ENCODE measurements at regions not wholly inside any gene's neighbourhood (a gene's known extent, or its start where the extent isn't known, plus 50 kb on each side); places are given as distances from the start of the nearest gene placed in this dataset.

GRCh38 chr3:127428344-127428997, 140.6 kb upstream of the PRR20G start:
- no peak for DNase-seq (ENCODE audit: low spot score in 2 of 2)
- no peak overlapping the region for H3K27ac ChIP-seq
- H3K27me3 ChIP-seq = peaks cover 0 to 58% of the 10 kb centered on the region in 2 donors
- no peaks in the 10 kb centered on the region for H3K36me3 ChIP-seq
- H3K4me3 ChIP-seq = no peak overlapping the region
- whole genome bisulfite sequencing, 2 donors = 83 to 89% methylated on average over 2 of the region's 2 CpGs
- H3K4me1 ChIP-seq = peaks cover 0 to 8% (median 0%) of the 10 kb centered on the region in 4 donors
- TF ChIP-seq EP300 (IDR thresholded peaks at IDR 0.05) = no peak
- H3K9me3 ChIP-seq = no peaks in the 10 kb centered on the region

- no peak overlapping the region for H3K4me3 ChIP-seq
- TF ChIP-seq POLR2A (IDR thresholded peaks at IDR 0.05) = no peak
- TF ChIP-seq EP300 (IDR thresholded peaks at IDR 0.05) = no peak
- TF ChIP-seq, protein P1, sequence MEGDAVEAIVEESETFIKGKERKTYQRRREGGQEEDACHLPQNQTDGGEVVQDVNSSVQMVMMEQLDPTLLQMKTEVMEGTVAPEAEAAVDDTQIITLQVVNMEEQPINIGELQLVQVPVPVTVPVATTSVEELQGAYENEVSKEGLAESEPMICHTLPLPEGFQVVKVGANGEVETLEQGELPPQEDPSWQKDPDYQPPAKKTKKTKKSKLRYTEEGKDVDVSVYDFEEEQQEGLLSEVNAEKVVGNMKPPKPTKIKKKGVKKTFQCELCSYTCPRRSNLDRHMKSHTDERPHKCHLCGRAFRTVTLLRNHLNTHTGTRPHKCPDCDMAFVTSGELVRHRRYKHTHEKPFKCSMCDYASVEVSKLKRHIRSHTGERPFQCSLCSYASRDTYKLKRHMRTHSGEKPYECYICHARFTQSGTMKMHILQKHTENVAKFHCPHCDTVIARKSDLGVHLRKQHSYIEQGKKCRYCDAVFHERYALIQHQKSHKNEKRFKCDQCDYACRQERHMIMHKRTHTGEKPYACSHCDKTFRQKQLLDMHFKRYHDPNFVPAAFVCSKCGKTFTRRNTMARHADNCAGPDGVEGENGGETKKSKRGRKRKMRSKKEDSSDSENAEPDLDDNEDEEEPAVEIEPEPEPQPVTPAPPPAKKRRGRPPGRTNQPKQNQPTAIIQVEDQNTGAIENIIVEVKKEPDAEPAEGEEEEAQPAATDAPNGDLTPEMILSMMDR (IDR thresholded peaks at IDR 0.05) = no peak
- no peak overlapping the region for H3K27ac ChIP-seq
- 51 to 58% methylated on average over 7 to 8 of the region's 8 CpGs for WGBS, 2 donors
- H3K9me3 ChIP-seq = no peaks in the 10 kb centered on the region
- H3K36me3 ChIP-seq = no peaks in the 10 kb centered on the region
- no peak for DNase-seq (ENCODE audit: low spot score in 2 of 2)
- peaks cover 0 to 65% of the 10 kb centered on the region in 2 donors for H3K27me3 ChIP-seq
- H3K4me1 ChIP-seq = peaks cover 0 to 8% (median 0%) of the 10 kb centered on the region in 4 donors
Observed at GRCh38 chr3:127427666-127428065, 139.8 kb upstream of the PRR20G start.

- TF ChIP-seq, protein P1 (IDR thresholded peaks at IDR 0.05) = no peak
- TF ChIP-seq POLR2A (IDR thresholded peaks at IDR 0.05) = no peak
- no peak for TF ChIP-seq EP300 (IDR thresholded peaks at IDR 0.05)
- Histone ChIP-seq H3K9me3 (no peaks in the 10 kb centered on the region), H3K27ac (no peak overlapping the region), H3K36me3 (no peaks in the 10 kb centered on the region), H3K4me1 (peaks cover 0 to 8% (median 0%) of the 10 kb centered on the region in 4 donors), H3K27me3 (peaks cover 0 to 70% of the 10 kb centered on the region in 2 donors), H3K4me3 (no peak overlapping the region)
- 31 to 34% methylated on average over 6 of the region's 6 CpGs for WGBS, 2 donors
- no peak for DNase-seq (ENCODE audit: low spot score in 2 of 2)
Observed at GRCh38 chr3:127427156-127427555, 139.3 kb upstream of the PRR20G start.

DNA sequence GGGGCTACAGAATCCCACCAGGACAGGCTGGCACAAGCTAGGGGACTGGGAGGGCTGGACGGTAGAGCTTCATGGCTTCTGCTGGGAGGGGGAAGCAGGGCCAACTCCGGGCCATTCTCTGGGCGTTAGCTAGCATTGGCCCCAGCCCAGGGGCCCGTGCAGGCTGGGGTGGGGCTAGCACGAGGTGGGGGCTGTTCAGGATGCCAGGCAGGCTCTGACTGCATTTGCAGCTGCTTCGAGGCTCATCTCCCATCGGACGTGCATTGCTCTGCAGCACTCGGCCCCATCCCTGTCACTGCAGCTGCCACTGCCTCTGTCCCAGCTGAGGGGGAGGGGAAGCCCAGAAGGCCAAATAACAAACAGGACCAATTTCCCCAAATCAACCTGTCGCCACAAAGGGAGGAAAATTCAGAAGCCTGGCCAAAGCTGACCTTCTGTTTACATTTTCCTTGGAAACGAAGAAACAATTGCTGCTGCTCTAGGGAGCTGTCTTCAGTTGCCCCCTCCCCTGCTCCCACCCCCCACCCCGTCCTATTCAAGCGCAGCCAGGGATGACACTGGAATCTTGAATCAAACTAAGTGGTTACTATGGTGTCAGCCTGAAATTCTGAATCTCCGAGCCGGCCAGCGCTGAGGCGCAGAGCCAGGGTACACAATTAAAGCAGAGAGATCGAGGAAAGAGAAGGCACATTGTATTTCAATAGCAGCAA, 138.8 kb upstream of the PRR20G start:
- Histone ChIP-seq H3K9me3 (no peaks in the 10 kb centered on the region), H3K27ac (no peak overlapping the region), H3K27me3 (peaks cover 0 to 72% of the 10 kb centered on the region in 2 donors), H3K4me3 (no peak overlapping the region), H3K4me1 (peaks cover 0 to 8% (median 0%) of the 10 kb centered on the region in 4 donors), H3K36me3 (no peaks in the 10 kb centered on the region)
- 15 to 19% methylated on average over 14 to 18 of the region's 18 CpGs for WGBS, 2 donors
- TF ChIP-seq POLR2A (IDR thresholded peaks at IDR 0.05) (no peak), EP300 (IDR thresholded peaks at IDR 0.05) (no peak)
- TF ChIP-seq, protein P1 (IDR thresholded peaks at IDR 0.05) = no peak
- no peak for DNase-seq (ENCODE audit: low spot score in 2 of 2)

DNA sequence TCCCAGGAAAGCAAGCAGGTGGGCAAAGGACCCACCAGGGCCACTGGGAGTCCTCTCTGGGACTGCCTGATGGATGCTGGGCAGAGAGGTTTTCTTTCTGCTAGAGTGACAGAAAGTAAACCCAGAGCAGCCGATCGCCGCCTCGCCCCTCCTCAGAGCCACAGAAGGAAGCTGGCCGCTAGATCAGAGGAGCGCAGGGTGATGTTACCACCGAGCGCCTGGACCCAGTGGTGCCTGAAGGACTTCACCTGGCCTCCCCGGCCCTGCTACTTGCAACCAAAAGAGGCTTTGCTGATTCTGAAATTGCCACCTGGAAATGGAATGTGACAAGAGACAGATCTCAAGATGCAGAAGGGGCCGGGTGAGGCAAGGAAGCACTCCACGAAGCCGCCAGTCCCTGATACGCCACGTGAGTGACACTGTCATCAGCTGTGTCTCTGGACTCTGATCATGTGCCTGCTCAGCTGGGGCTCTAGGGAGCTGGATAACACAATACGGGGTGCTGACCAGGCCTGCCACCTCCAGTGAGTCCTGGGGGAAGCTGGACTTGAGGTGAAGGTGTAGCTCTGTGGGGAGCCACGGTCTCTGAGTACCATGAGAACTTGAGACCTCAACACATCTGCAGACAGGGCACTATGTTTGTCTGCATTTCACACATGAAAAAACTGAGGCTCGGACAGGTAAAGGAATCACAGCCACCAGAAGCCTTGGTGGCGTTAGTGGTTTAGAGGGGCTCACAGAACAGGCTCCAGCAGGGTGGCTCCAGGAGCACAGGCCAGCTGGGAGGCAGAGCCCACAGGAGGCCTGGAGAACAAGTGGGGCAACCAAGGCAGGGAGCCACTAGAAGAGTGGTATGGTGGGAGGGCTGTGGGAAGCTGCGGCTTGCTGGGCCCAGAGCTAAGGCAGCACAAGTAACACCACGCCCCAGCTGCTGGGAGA, 137.9 kb upstream of the PRR20G start:
- Histone ChIP-seq H3K4me1 (peaks cover 0 to 8% (median 0%) of the 10 kb centered on the region in 4 donors), H3K36me3 (no peaks in the 10 kb centered on the region), H3K9me3 (no peaks in the 10 kb centered on the region), H3K4me3 (no peak overlapping the region), H3K27ac (no peak overlapping the region), H3K27me3 (peaks cover 0 to 74% of the 10 kb centered on the region in 2 donors)
- DNase-seq (ENCODE audit: low spot score in 2 of 2) = no peak
- TF ChIP-seq POLR2A (IDR thresholded peaks at IDR 0.05) (no peak), EP300 (IDR thresholded peaks at IDR 0.05) (no peak)
- TF ChIP-seq, protein P1 (IDR thresholded peaks at IDR 0.05) = no peak
- WGBS, 2 donors = 85 to 86% methylated on average over 20 of the region's 20 CpGs
